ENCODE measurements at regions not wholly inside any gene's neighbourhood (a gene's known extent, or its start where the extent isn't known, plus 50 kb on each side); places are given as distances from the start of the nearest gene placed in this dataset.

GRCh38 chr2:17251171-17251570 lies 267.1 kb downstream of the RAD51AP2 start:
- no peaks in the 10 kb centered on the region for H3K36me3 Mint-ChIP-seq
- H3K9me3 ChIP-seq (ENCODE audit: control insufficient read depth, insufficient read depth, low read length), result no peaks in the 10 kb centered on the region
- peaks cover 10 to 19% of the 10 kb centered on the region in 2 donors for H3K9me3 Mint-ChIP-seq
- no peak for TF ChIP-seq CTCF (IDR thresholded peaks at IDR 0.05)
- H3K4me3 ChIP-seq (ENCODE audit: low read length), result no peak overlapping the region
- no peaks in the 10 kb centered on the region for H3K4me1 ChIP-seq (ENCODE audit: control insufficient read depth, insufficient read depth, low read length)
- no peaks in the 10 kb centered on the region for H3K36me3 ChIP-seq (ENCODE audit: control insufficient read depth, insufficient read depth, low read length)
- no peak for DNase-seq
- H3K4me1 Mint-ChIP-seq, result no peaks in the 10 kb centered on the region
- H3K27me3 Mint-ChIP-seq (ENCODE audit: low read depth in 2 of 2), result no peaks in the 10 kb centered on the region
- WGBS (ENCODE audit: insufficient coverage), result 83% methylated on average over 5 of the region's 5 CpGs
- intact Hi-C loops (cut with micrococcal nuclease), result no loop called here
- no peak overlapping the region for H3K27ac Mint-ChIP-seq
- ATAC-seq, result no peak
- no peak overlapping the region for H3K4me3 Mint-ChIP-seq
- no peak overlapping the region for H3K27ac ChIP-seq (ENCODE audit: low read length)
- H3K27me3 ChIP-seq (ENCODE audit: control insufficient read depth, insufficient read depth, low read length), result no peaks in the 10 kb centered on the region

DNA sequence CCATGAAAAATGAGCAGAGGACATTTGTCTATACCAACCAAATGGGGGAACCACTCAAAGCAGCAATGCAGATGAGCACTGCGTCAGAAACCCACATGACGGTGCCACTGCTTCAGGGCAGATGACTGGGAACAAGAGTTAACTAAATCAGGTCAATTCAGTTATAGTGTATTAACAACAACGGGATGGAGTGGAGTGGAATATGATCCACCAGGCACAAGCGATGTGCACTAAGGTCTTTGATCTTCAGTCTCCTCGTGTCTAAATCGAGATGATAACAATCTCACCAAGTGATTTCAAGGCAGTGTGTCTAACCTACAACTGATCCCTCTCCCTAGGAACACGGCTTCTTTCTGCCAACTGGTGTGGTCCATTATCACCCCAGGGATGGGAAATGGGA lies 269.0 kb downstream of the RAD51AP2 start:
- no peaks in the 10 kb centered on the region for H3K27me3 Mint-ChIP-seq (ENCODE audit: low read depth in 2 of 2)
- H3K4me3 Mint-ChIP-seq, result no peak overlapping the region
- Histone ChIP-seq H3K4me3 (ENCODE audit: low read length) (no peak overlapping the region), H3K27me3 (ENCODE audit: control insufficient read depth, insufficient read depth, low read length) (no peaks in the 10 kb centered on the region), H3K36me3 (ENCODE audit: control insufficient read depth, insufficient read depth, low read length) (no peaks in the 10 kb centered on the region), H3K9me3 (ENCODE audit: control insufficient read depth, insufficient read depth, low read length) (no peaks in the 10 kb centered on the region), H3K27ac (ENCODE audit: low read length) (no peak overlapping the region), H3K4me1 (ENCODE audit: control insufficient read depth, insufficient read depth, low read length) (no peaks in the 10 kb centered on the region)
- no peak overlapping the region for H3K27ac Mint-ChIP-seq
- H3K9me3 Mint-ChIP-seq, result peaks cover 10 to 14% of the 10 kb centered on the region in 2 donors
- ATAC-seq (no peak), DNase-seq (no peak)
- WGBS (ENCODE audit: insufficient coverage), result 97% methylated on average over 6 of the region's 7 CpGs
- no peaks in the 10 kb centered on the region for H3K36me3 Mint-ChIP-seq
- intact Hi-C loops (cut with micrococcal nuclease), result no loop called here
- TF ChIP-seq CTCF (IDR thresholded peaks at IDR 0.05), result no peak
- H3K4me1 Mint-ChIP-seq, result no peaks in the 10 kb centered on the region

DNA sequence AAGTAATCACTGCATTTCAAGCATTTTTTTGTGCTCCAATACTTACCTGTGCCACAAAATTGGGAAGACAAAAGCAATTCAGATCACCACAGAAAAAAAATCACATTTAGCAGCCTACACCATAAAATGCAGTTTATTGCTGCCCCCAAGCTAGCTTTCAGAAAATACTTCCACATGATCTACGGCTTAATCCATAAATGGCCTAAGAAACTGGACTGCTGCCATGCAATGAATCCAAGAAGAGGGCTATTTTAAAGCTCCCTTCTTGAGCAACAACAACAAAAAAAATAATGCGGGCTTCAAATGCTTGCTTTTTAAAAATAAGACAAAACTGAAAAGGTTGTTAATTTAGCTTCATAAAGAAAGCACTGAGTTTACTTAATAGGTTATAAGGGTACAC lies 272.3 kb downstream of the RAD51AP2 start:
- Histone ChIP-seq H3K27me3 (ENCODE audit: control insufficient read depth, insufficient read depth, low read length) (no peaks in the 10 kb centered on the region), H3K36me3 (ENCODE audit: control insufficient read depth, insufficient read depth, low read length) (no peaks in the 10 kb centered on the region), H3K4me3 (ENCODE audit: low read length) (no peak overlapping the region), H3K4me1 (ENCODE audit: control insufficient read depth, insufficient read depth, low read length) (no peaks in the 10 kb centered on the region), H3K27ac (ENCODE audit: low read length) (no peak overlapping the region), H3K9me3 (ENCODE audit: control insufficient read depth, insufficient read depth, low read length) (no peaks in the 10 kb centered on the region)
- no peak overlapping the region for H3K27ac Mint-ChIP-seq
- WGBS (ENCODE audit: insufficient coverage), result 93% methylated on average over 1 of the region's 2 CpGs
- no peak for ATAC-seq
- H3K4me1 Mint-ChIP-seq, result no peaks in the 10 kb centered on the region
- H3K9me3 Mint-ChIP-seq, result peaks cover 11 to 14% of the 10 kb centered on the region in 2 donors
- intact Hi-C loops (cut with micrococcal nuclease), result no loop called here
- TF ChIP-seq CTCF (IDR thresholded peaks at IDR 0.05), result no peak
- no peaks in the 10 kb centered on the region for H3K27me3 Mint-ChIP-seq (ENCODE audit: low read depth in 2 of 2)
- no peak for DNase-seq
- no peaks in the 10 kb centered on the region for H3K36me3 Mint-ChIP-seq
- H3K4me3 Mint-ChIP-seq, result no peak overlapping the region

GRCh38 chr2:17242813-17243485 lies 275.3 kb downstream of the RAD51AP2 start:
- intact Hi-C loops (cut with micrococcal nuclease), result no loop called here
- Histone ChIP-seq H3K4me1 (ENCODE audit: control insufficient read depth, insufficient read depth, low read length) (no peaks in the 10 kb centered on the region), H3K27ac (ENCODE audit: low read length) (no peak overlapping the region), H3K9me3 (ENCODE audit: control insufficient read depth, insufficient read depth, low read length) (no peaks in the 10 kb centered on the region), H3K4me3 (ENCODE audit: low read length) (no peak overlapping the region), H3K27me3 (ENCODE audit: control insufficient read depth, insufficient read depth, low read length) (no peaks in the 10 kb centered on the region), H3K36me3 (ENCODE audit: control insufficient read depth, insufficient read depth, low read length) (no peaks in the 10 kb centered on the region)
- Mint-ChIP-seq H3K27me3 (ENCODE audit: low read depth in 2 of 2) (no peaks in the 10 kb centered on the region), H3K4me1 (no peaks in the 10 kb centered on the region), H3K9me3 (peaks cover 4 to 11% of the 10 kb centered on the region in 2 donors), H3K4me3 (no peak overlapping the region), H3K36me3 (no peaks in the 10 kb centered on the region), H3K27ac (no peak overlapping the region)
- ATAC-seq (no peak), DNase-seq (no peak)
- 95% methylated on average over 2 of the region's 3 CpGs for WGBS (ENCODE audit: insufficient coverage)
- no peak for TF ChIP-seq CTCF (IDR thresholded peaks at IDR 0.05)
